IMR-90 (cell line): ENCODE measurements at regions not wholly inside any gene's neighbourhood (a gene's known extent, or its start where the extent isn't known, plus 50 kb on each side); places are given as distances from the start of the nearest gene placed in this dataset.

ENCODE experiments used
- ATAC-seq: fragments of 200-7000 bp; cut with Tn5 transposase; 2 replicates; pipeline ENCODE4 v1.9.1; 2020; ENCODE audit warnings: low read depth, mild to moderate bottlenecking, moderate library complexity
- BruUV-seq: library from RNA; stranded (reverse); fragments of 400-500 nt; replicated peaks from 2 replicates; lab custom pipeline; 2021; lab: Mats Ljungman, UMichigan
- CTCF ChIA-PET: fragments of 300-600 bp; formaldehyde crosslinking; extraction: SDS; loops from one replicate; lab custom pipeline; 2021; ENCODE audit warnings: antibody characterized with exemption; lab: Yijun Ruan, JAX
- POLR2A ChIA-PET: fragments of 300-600 bp; sonication (Branson Sonifier 250); formaldehyde crosslinking; loops from one replicate; lab custom pipeline; 2022; ENCODE audit warnings: antibody characterized with exemption; ENCODE audit not compliant: unreplicated experiment; lab: Charles Lee
- DNase-seq: peaks from one replicate; pipeline ENCODE4 v3.0.0; 2013
- H2AFZ ChIP-seq: replicated peaks from 2 replicates; pipeline ENCODE3; 2013; ENCODE audit warnings: low read length, mild to moderate bottlenecking; ENCODE audit not compliant: poor library complexity
- H2AK5ac ChIP-seq: 2 replicates; pipeline ENCODE4 v1.6.1; 2013; ENCODE audit warnings: low read depth, low read length, inconsistent platforms
- H2AK9ac ChIP-seq: replicated peaks from 2 replicates; pipeline ENCODE3; 2013; ENCODE audit warnings: mild to moderate bottlenecking, low read depth, low read length, moderate library complexity; ENCODE audit not compliant: poor library complexity
- H2BK120ac ChIP-seq: 2 replicates; pipeline ENCODE4 v1.6.1; 2013; ENCODE audit warnings: low read depth, low read length, inconsistent platforms
- H2BK15ac ChIP-seq: 3 replicates; pipeline ENCODE4 v1.6.1; 2013; ENCODE audit warnings: low read depth, low read length, inconsistent platforms
- H2BK20ac ChIP-seq: 2 replicates; pipeline ENCODE4 v1.6.1; 2013; ENCODE audit warnings: low read depth, mild to moderate bottlenecking, inconsistent platforms, low read length, moderate library complexity
- H2BK5ac ChIP-seq: 2 replicates; pipeline ENCODE4 v1.6.1; 2013; ENCODE audit warnings: mild to moderate bottlenecking, low read depth, low read length, inconsistent platforms; ENCODE audit not compliant: poor library complexity, severe bottlenecking
- H3K14ac ChIP-seq: replicated peaks from 2 replicates; pipeline ENCODE4 v1.6.1; 2013; ENCODE audit warnings: low read depth, low read length, inconsistent platforms
- H3K18ac ChIP-seq: 2 replicates; pipeline ENCODE4 v1.6.1; 2013; ENCODE audit warnings: low read depth, low read length, control low read depth
- H3K23ac ChIP-seq: 2 replicates; pipeline ENCODE4 v1.6.1; 2013; ENCODE audit warnings: low read depth, low read length, inconsistent platforms
- H3K27ac ChIP-seq: 2 replicates; pipeline ENCODE4 v1.5.1; 2013; ENCODE audit warnings: mild to moderate bottlenecking, control low read depth, low read length; ENCODE audit not compliant: insufficient read depth
- H3K27me3 ChIP-seq: 2 replicates; pipeline ENCODE4 v1.6.1; 2013; ENCODE audit warnings: low read length; ENCODE audit not compliant: control insufficient read depth, insufficient read depth
- H3K36me3 ChIP-seq: 2 replicates; pipeline ENCODE4 v1.6.1; 2013; ENCODE audit warnings: low read length, mixed read lengths; ENCODE audit not compliant: control insufficient read depth, insufficient read depth
- H3K4ac ChIP-seq: 2 replicates; pipeline ENCODE4 v1.6.1; 2013; ENCODE audit warnings: low read depth, low read length, inconsistent platforms
- H3K4me1 ChIP-seq: 2 replicates; pipeline ENCODE4 v1.6.1; 2013; ENCODE audit warnings: low read length, mixed read lengths; ENCODE audit not compliant: control insufficient read depth, insufficient read depth
- H3K4me2 ChIP-seq: 2 replicates; pipeline ENCODE4 v1.6.1; 2013; ENCODE audit warnings: low read depth, mild to moderate bottlenecking, control low read depth, low read length, moderate library complexity
- H3K4me3 ChIP-seq: 2 replicates; pipeline ENCODE4 v1.5.1; 2013; ENCODE audit warnings: low read depth, mild to moderate bottlenecking, control low read depth, low read length, moderate library complexity; ENCODE audit not compliant: insufficient read depth
- H3K56ac ChIP-seq: 2 replicates; pipeline ENCODE4 v1.6.1; 2013; ENCODE audit warnings: low read length, inconsistent platforms; ENCODE audit not compliant: insufficient read depth; ENCODE audit errors: extremely low read depth
- H3K79me1 ChIP-seq, 2 experiments: 2 replicates each; pipeline ENCODE4 v1.6.1; 2013; ENCODE audit warnings: low read length in 2 of 2, inconsistent platforms in 1 of 2, low read depth in 1 of 2
- H3K9ac ChIP-seq: 2 replicates; pipeline ENCODE4 v1.6.1; 2013; ENCODE audit warnings: low read depth, low read length, control low read depth
- H3K9me1 ChIP-seq: 2 replicates; pipeline ENCODE4 v1.6.1; 2013; ENCODE audit warnings: low read length, inconsistent platforms; ENCODE audit not compliant: insufficient read depth
- H3K9me3 ChIP-seq: 2 replicates; pipeline ENCODE4 v1.6.1; 2013; ENCODE audit warnings: low read length; ENCODE audit not compliant: control insufficient read depth, insufficient read depth
- H4K20me1 ChIP-seq: 2 replicates; pipeline ENCODE4 v1.6.1; 2013; ENCODE audit warnings: low read length, inconsistent platforms; ENCODE audit not compliant: insufficient read depth
- H4K5ac ChIP-seq: 2 replicates; pipeline ENCODE4 v1.6.1; 2013; ENCODE audit warnings: mild to moderate bottlenecking, low read depth, low read length, control low read depth
- H4K8ac ChIP-seq, 2 experiments: 2 replicates each; pipeline ENCODE4 v1.6.1; 2013; ENCODE audit warnings: low read depth in 2 of 2, low read length in 2 of 2, control low read depth in 1 of 2, inconsistent platforms in 1 of 2
- H4K91ac ChIP-seq: 2 replicates; pipeline ENCODE4 v1.6.1; 2013; ENCODE audit warnings: low read depth, low read length, inconsistent platforms; ENCODE audit not compliant: insufficient read depth
- BHLHE40 ChIP-seq: fragments of 150-350 bp; IDR thresholded peaks from 2 replicates; pipeline ENCODE4 v1.6.1; 2016; ENCODE audit warnings: mild to moderate bottlenecking, low read depth, low read length
- CEBPB ChIP-seq: IDR thresholded peaks from 2 replicates; pipeline ENCODE4 v1.6.1; 2012; ENCODE audit warnings: low read depth, low read length, improper control_type of control experiment
- CHD1 ChIP-seq: IDR thresholded peaks from 2 replicates; pipeline ENCODE4 v1.6.1; 2012; ENCODE audit warnings: low read depth, low read length, improper control_type of control experiment
- FOS ChIP-seq: fragments of 150-350 bp; IDR thresholded peaks from 2 replicates; pipeline ENCODE4 v1.6.1; 2016; ENCODE audit warnings: low read depth, low read length
- MXI1 ChIP-seq: IDR thresholded peaks from 2 replicates; pipeline ENCODE4 v1.6.1; 2012; ENCODE audit warnings: low read depth, mild to moderate bottlenecking, low read length, moderate library complexity, borderline replicate concordance
- RCOR1 ChIP-seq: IDR thresholded peaks from 2 replicates; pipeline ENCODE4 v1.6.1; 2012; ENCODE audit warnings: mild to moderate bottlenecking, low read length, improper control_type of control experiment; ENCODE audit not compliant: insufficient replicate concordance
- RFX5 ChIP-seq: IDR thresholded peaks from 2 replicates; pipeline ENCODE4 v1.8.0; 2012; ENCODE audit warnings: low read depth, mild to moderate bottlenecking, low read length, moderate library complexity
- WGBS, 2 experiments: methylation state at CpG; one replicate each; pipeline versions ENCODE4 v1.1.5 to v1.1.7; 2013; ENCODE audit warnings: missing lambda C conversion rate in 2 of 2; ENCODE audit not compliant: insufficient read length in 1 of 2; ENCODE audit errors: extremely low coverage in 2 of 2; 5-methylcytosine and 5-hydroxymethylcytosine counted together
- dilution Hi-C: fragments of 300-500 bp; cut with HindIII; formaldehyde crosslinking; loops from one replicate; pipeline ENCODE4 v1.14.3; 2018; ENCODE audit warnings: low sequenced_read_pairs; ENCODE audit not compliant: unreplicated experiment
- in situ Hi-C: fragments of 300-500 bp; cut with MboI; formaldehyde crosslinking; loops from 3 replicates; pipeline ENCODE4 v1.14.3; 2019; ENCODE audit warnings: low sequenced_read_pairs, inconsistent platforms, mixed read lengths
- intact Hi-C: fragments of 100-400 bp; cut with micrococcal nuclease; formaldehyde crosslinking; loops from 2 replicates; pipeline ENCODE4 v1.10.0; 2022
- TF ChIP-seq, protein P1 (sequence below): conservative IDR thresholded peaks from 2 replicates; pipeline ENCODE4 v1.5.1; 2012; ENCODE audit warnings: mild to moderate bottlenecking, low read depth, low read length, improper control_type of control experiment
- TF ChIP-seq, protein P2 (sequence below): fragments of 150-350 bp; IDR thresholded peaks from 2 replicates; pipeline ENCODE4 v1.6.1; 2016; ENCODE audit warnings: low read depth, mild to moderate bottlenecking, low read length, moderate library complexity, borderline replicate concordance

DNA sequence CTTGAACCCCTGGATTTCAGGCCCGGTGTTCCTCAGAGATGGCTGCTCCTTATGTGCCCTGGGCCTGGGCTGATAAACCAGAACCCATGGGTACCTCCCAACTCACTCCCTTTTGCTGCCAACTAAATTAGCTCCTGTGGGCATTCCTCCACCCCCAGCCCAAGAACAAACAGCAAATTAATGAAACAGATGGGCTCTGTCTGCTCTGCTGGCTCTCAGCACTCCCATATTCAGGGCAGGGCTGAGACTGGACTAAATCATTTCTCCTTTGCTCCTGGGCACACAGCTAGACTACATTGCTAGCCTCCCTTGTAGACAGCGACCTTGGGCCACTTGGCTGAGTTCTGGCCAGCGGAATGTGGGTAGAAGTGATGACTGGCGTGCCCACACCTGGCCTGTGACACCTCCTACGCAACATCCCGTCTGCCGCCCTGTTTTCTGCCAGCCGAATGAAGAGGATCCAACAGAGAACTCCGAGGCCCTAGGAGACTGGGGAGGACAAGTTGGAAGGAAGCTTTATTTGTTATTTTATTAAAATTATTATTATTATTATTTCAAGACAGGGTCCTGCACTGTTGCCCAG lies 101.9 kb upstream of the DISP3 start:
- Histone ChIP-seq H3K23ac (no peak overlapping the region), H2AK5ac (no peak overlapping the region), H3K27ac (no peak overlapping the region), H4K91ac (no peak overlapping the region), H2BK120ac (no peak overlapping the region), H4K20me1 (peaks cover 4% of the 10 kb centered on the region; the same call in 1 of the 2 replicates), H3K4me3 (no peak overlapping the region), H3K56ac (no peak overlapping the region), H3K4me1 (no peaks in the 10 kb centered on the region), H4K5ac (no peak overlapping the region), H3K36me3 (no peaks in the 10 kb centered on the region), H3K14ac (no peak overlapping the region), H2BK5ac (no peak overlapping the region), H3K18ac (no peak overlapping the region), H2AFZ (no peak overlapping the region), H2BK15ac (no peak overlapping the region), H2BK20ac (no peak overlapping the region), H3K9ac (no peak overlapping the region), H3K4me2 (no peak overlapping the region), H3K27me3 (peaks cover 8% of the 10 kb centered on the region; the same call in 1 of the 2 replicates), H3K4ac (no peak overlapping the region), H3K79me1 (no peaks in the 10 kb centered on the region), H2AK9ac (no peak overlapping the region), H3K9me1 (0 out of 2 replicates have a peak, but pooled peaks cover 7% of the 10 kb centered on the region), H3K9me3 (no peaks in the 10 kb centered on the region), H4K8ac (no peak overlapping the region)
- TF ChIP-seq, protein P1, sequence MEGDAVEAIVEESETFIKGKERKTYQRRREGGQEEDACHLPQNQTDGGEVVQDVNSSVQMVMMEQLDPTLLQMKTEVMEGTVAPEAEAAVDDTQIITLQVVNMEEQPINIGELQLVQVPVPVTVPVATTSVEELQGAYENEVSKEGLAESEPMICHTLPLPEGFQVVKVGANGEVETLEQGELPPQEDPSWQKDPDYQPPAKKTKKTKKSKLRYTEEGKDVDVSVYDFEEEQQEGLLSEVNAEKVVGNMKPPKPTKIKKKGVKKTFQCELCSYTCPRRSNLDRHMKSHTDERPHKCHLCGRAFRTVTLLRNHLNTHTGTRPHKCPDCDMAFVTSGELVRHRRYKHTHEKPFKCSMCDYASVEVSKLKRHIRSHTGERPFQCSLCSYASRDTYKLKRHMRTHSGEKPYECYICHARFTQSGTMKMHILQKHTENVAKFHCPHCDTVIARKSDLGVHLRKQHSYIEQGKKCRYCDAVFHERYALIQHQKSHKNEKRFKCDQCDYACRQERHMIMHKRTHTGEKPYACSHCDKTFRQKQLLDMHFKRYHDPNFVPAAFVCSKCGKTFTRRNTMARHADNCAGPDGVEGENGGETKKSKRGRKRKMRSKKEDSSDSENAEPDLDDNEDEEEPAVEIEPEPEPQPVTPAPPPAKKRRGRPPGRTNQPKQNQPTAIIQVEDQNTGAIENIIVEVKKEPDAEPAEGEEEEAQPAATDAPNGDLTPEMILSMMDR: no peak
- TF ChIP-seq FOS (no peak), RFX5 (no peak), RCOR1 (no peak), CHD1 (no peak), BHLHE40 (no peak), MXI1 (no peak), CEBPB (no peak)
- TF ChIP-seq, protein P2, sequence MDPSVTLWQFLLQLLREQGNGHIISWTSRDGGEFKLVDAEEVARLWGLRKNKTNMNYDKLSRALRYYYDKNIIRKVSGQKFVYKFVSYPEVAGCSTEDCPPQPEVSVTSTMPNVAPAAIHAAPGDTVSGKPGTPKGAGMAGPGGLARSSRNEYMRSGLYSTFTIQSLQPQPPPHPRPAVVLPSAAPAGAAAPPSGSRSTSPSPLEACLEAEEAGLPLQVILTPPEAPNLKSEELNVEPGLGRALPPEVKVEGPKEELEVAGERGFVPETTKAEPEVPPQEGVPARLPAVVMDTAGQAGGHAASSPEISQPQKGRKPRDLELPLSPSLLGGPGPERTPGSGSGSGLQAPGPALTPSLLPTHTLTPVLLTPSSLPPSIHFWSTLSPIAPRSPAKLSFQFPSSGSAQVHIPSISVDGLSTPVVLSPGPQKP: no peak
- no peak for ATAC-seq
- ChIA-PET CTCF (no interaction called here), POLR2A (no interaction called here)
- DNase-seq: no peak
- dilution Hi-C loops (no loop called here), intact Hi-C loops (no loop called here), in situ Hi-C loops (no loop called here)
- WGBS, 2 experiments: no CpG with 5 or more reads among the region's 9 CpGs
- BruUV-seq: no TSS peak
